ENCODE measurements at regions not wholly inside any gene's neighbourhood (a gene's known extent, or its start where the extent isn't known, plus 50 kb on each side); places are given as distances from the start of the nearest gene placed in this dataset.

DNA sequence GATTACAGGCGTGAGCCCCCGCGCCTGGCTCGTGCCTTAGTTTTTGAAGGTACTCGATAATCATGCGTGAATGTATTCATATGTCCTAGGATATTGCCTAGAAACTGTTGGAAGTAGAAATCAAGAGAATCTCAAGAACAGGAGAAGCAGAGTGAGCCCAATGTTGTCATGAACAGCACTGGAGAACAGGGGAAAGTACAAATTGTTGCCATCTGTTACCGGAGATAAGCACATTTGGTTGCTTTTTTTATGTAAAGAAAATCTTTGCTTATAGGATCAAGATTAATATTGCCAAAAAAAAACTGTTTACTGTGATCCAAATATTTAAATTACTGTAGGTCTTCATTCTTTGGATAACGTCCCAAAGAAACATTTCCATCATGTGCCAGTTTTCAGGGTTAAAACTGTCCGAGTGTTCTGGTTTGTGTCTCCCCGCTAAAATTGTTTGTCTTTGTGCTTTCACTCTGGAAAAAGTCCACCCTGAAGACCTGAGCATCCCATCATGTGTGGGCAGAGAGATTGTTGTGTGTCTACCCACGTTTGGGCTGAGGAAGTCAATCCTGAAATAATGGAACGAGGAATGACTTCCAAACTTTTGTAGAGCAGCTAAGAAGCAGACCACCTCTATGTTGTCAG lies 95.7 kb upstream of the CELF2 start:
- H3K9me2 ChIP-seq (replicated peaks; ENCODE audit: control insufficient read depth, low read length): no peaks in the 10 kb centered on the region
- no peaks in the 10 kb centered on the region for H3K36me3 ChIP-seq (ENCODE audit: control insufficient read depth, low read length)
- no peaks in the 10 kb centered on the region for H3K79me2 ChIP-seq (ENCODE audit: control insufficient read depth, low read length)
- H3K27me3 ChIP-seq (ENCODE audit: control insufficient read depth, low read length): no peaks in the 10 kb centered on the region
- H3K4me3 ChIP-seq (ENCODE audit: low read length): no peak overlapping the region
- TF ChIP-seq EZH2phosphoT487 (IDR thresholded peaks at IDR 0.05; ENCODE audit: borderline replicate concordance, low read length) (no peak), CTCF (IDR thresholded peaks at IDR 0.05; ENCODE audit: low read depth, low read length, poor library complexity, severe bottlenecking) (no peak)
- H3K4me2 ChIP-seq (ENCODE audit: low read length): no peak overlapping the region
- H3K27ac ChIP-seq (ENCODE audit: low read depth, low read length): no peak overlapping the region
- no peaks in the 10 kb centered on the region for H3K9me3 ChIP-seq (ENCODE audit: control insufficient read depth, insufficient read depth, low read length)
- no peaks in the 10 kb centered on the region for H3F3A ChIP-seq (ENCODE audit: control insufficient read depth, insufficient read depth)
- H4K20me1 ChIP-seq (ENCODE audit: control insufficient read depth, insufficient read depth, low read depth, low read length): no peaks in the 10 kb centered on the region
- H3K4me1 ChIP-seq (ENCODE audit: control insufficient read depth, low read length): no peaks in the 10 kb centered on the region

DNA sequence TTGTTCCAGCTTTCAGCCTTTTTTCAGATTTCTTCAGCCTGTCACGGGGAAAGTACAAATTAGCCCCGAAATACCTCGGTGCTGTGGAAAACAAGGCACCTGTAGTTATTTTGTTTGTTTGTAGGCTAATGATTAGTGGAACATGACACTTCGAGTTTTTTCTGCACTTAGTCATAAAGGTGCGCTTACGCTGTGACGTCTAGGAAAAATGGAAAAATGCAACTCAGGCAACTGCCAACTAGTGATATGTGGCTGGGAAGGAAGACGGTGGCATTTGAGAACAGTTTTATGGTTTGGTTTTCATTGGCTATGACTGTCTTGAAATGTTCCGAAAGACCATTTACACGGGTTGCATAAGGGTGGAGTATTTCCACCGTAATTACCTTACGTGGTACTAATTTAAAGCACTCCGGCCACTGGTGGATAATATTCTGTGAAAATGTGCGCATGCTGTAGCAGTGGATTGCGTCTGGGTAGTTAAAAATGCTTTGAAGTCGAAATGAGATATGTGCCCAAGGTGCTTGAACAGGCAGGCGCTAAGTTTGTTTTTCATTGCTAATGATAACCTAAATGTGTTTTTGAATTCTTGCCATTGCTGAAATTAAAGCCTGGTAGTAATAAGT lies 94.5 kb upstream of the CELF2 start:
- Histone ChIP-seq H3K27me3 (ENCODE audit: control insufficient read depth, low read length) (no peaks in the 10 kb centered on the region), H3K79me2 (ENCODE audit: control insufficient read depth, low read length) (no peaks in the 10 kb centered on the region), H3F3A (ENCODE audit: control insufficient read depth, insufficient read depth) (no peaks in the 10 kb centered on the region), H3K4me1 (ENCODE audit: control insufficient read depth, low read length) (no peaks in the 10 kb centered on the region), H4K20me1 (ENCODE audit: control insufficient read depth, insufficient read depth, low read depth, low read length) (no peaks in the 10 kb centered on the region), H3K4me3 (ENCODE audit: low read length) (no peak overlapping the region), H3K4me2 (ENCODE audit: low read length) (no peak overlapping the region), H3K9me2 (replicated peaks; ENCODE audit: control insufficient read depth, low read length) (no peaks in the 10 kb centered on the region), H3K9me3 (ENCODE audit: control insufficient read depth, insufficient read depth, low read length) (no peaks in the 10 kb centered on the region), H3K36me3 (ENCODE audit: control insufficient read depth, low read length) (no peaks in the 10 kb centered on the region), H3K27ac (ENCODE audit: low read depth, low read length) (no peak overlapping the region)
- TF ChIP-seq EZH2phosphoT487 (IDR thresholded peaks at IDR 0.05; ENCODE audit: borderline replicate concordance, low read length) (no peak), CTCF (IDR thresholded peaks at IDR 0.05; ENCODE audit: low read depth, low read length, poor library complexity, severe bottlenecking) (no peak)

GRCh38 chr10:10925667-10926066 lies 92.0 kb upstream of the CELF2 start:
- no peaks in the 10 kb centered on the region for H3K9me2 ChIP-seq (replicated peaks; ENCODE audit: control insufficient read depth, low read length)
- H3K79me2 ChIP-seq (ENCODE audit: control insufficient read depth, low read length): no peaks in the 10 kb centered on the region
- H3K4me2 ChIP-seq (ENCODE audit: low read length): no peak overlapping the region
- H3F3A ChIP-seq (ENCODE audit: control insufficient read depth, insufficient read depth): no peaks in the 10 kb centered on the region
- H3K9me3 ChIP-seq (ENCODE audit: control insufficient read depth, insufficient read depth, low read length): no peaks in the 10 kb centered on the region
- no peak overlapping the region for H3K27ac ChIP-seq (ENCODE audit: low read depth, low read length)
- TF ChIP-seq EZH2phosphoT487 (IDR thresholded peaks at IDR 0.05; ENCODE audit: borderline replicate concordance, low read length): no peak
- TF ChIP-seq CTCF (IDR thresholded peaks at IDR 0.05; ENCODE audit: low read depth, low read length, poor library complexity, severe bottlenecking): no peak
- H3K36me3 ChIP-seq (ENCODE audit: control insufficient read depth, low read length): no peaks in the 10 kb centered on the region
- no peaks in the 10 kb centered on the region for H3K4me1 ChIP-seq (ENCODE audit: control insufficient read depth, low read length)
- no peaks in the 10 kb centered on the region for H3K27me3 ChIP-seq (ENCODE audit: control insufficient read depth, low read length)
- H4K20me1 ChIP-seq (ENCODE audit: control insufficient read depth, insufficient read depth, low read depth, low read length): no peaks in the 10 kb centered on the region
- no peak overlapping the region for H3K4me3 ChIP-seq (ENCODE audit: low read length)

All from DOHH2 (cell line).